ENCODE measurements at regions not wholly inside any gene's neighbourhood (a gene's known extent, or its start where the extent isn't known, plus 50 kb on each side); places are given as distances from the start of the nearest gene placed in this dataset.

DNA sequence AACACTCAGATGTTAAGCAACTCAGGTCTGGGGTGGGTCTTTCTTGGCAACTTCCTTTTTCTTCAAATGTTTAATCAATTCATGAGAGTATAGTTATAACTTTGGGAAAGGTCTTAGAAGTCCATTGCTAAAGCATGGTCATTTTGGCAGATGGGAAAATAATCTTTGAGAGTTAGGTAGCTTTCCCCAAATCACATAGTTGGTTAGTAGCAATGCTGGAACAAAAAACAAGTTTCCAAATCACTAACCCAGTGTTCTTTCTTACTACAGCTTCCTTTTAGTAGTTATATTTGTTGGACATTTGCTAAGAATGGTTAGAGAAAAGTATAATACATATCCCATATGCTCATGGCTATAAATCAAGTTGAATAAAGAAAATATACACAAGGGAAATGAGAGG lies 185.2 kb upstream of the SLC14A2 start:
- no peak for FAIRE-seq
- DNase-seq (ENCODE audit: low read depth, low spot score), result no peak
- ChIA-PET POLR2A (no interaction called here), CTCF (no interaction called here)
- BruUV-seq (replicated peaks), result no TSS peak
- Histone ChIP-seq H3K4me2 (ENCODE audit: insufficient read depth, low read length) (no peak overlapping the region), H3K36me3 (ENCODE audit: control insufficient read depth in 2 of 2, extremely low read depth in 1 of 2, insufficient read depth in 2 of 2, low read length in 2 of 2) (no peaks in the 10 kb centered on the region), H3K9ac (replicated peaks; ENCODE audit: extremely low read depth, insufficient read depth, low read length) (no peak overlapping the region), H3K4me1 (ENCODE audit: control insufficient read depth, extremely low read depth, insufficient read depth, low read length) (no peaks in the 10 kb centered on the region), H3K27ac (ENCODE audit: insufficient read depth, low read depth, low read length) (no peak overlapping the region), H3K9me1 (replicated peaks; ENCODE audit: control insufficient read depth, extremely low read depth, insufficient read depth, low read length) (no peaks in the 10 kb centered on the region), H3K4me3 (replicated peaks in 1 of 3; ENCODE audit: insufficient read depth in 1 of 3, low read depth in 1 of 3, low read length in 3 of 3) (no peak overlapping the region), H4K20me1 (replicated peaks; ENCODE audit: control insufficient read depth, extremely low read depth, insufficient read depth, low read length) (no peaks in the 10 kb centered on the region), H3K9me3 (replicated peaks; ENCODE audit: control insufficient read depth, insufficient read depth, low read length) (no peaks in the 10 kb centered on the region), H3K27me3 (ENCODE audit: control insufficient read depth in 2 of 2, insufficient read depth in 2 of 2, low read length in 2 of 2) (no peaks in the 10 kb centered on the region), H3K79me2 (ENCODE audit: control insufficient read depth, insufficient read depth, low read length) (no peaks in the 10 kb centered on the region), H2AFZ (ENCODE audit: low read depth, low read length) (no peak overlapping the region)
- intact Hi-C loops (cut with micrococcal nuclease), result no loop called here
- TF ChIP-seq EZH2 (IDR thresholded peaks at IDR 0.05; ENCODE audit: borderline replicate concordance, low read depth, low read length, severe bottlenecking) (no peak), FOS (IDR thresholded peaks at IDR 0.05; ENCODE audit: borderline replicate concordance, insufficient read depth, low read length) (no peak), POLR2A (IDR thresholded peaks at IDR 0.05; ENCODE audit: low read depth, low read length) (no peak), CTCF (IDR thresholded peaks at IDR 0.05; ENCODE audit: extremely low read depth in 1 of 2, insufficient read depth in 1 of 2, low read depth in 1 of 2, low read length in 2 of 2) (no peak), MYC (IDR thresholded peaks at IDR 0.05; ENCODE audit: low read depth, low read length) (no peak), GATA2 (IDR thresholded peaks at IDR 0.05; ENCODE audit: insufficient read depth, insufficient read length, low read depth, low read length) (no peak), MAX (IDR thresholded peaks at IDR 0.05; ENCODE audit: insufficient read depth, insufficient read length) (no peak), POLR2AphosphoS5 (IDR thresholded peaks at IDR 0.05; ENCODE audit: insufficient read depth, low read depth, low read length) (no peak), JUN (IDR thresholded peaks at IDR 0.05; ENCODE audit: borderline replicate concordance, insufficient read depth, insufficient read length, low read depth) (no peak)
- dilution Hi-C loops (cut with MboI; ENCODE audit: extremely low pct_ligation_motif_present, low sequenced_read_pairs), result no loop called here

All from endothelial cell of umbilical vein (primary cell).